ENCODE measurements at regions not wholly inside any gene's neighbourhood (a gene's known extent, or its start where the extent isn't known, plus 50 kb on each side); places are given as distances from the start of the nearest gene placed in this dataset.

DNA sequence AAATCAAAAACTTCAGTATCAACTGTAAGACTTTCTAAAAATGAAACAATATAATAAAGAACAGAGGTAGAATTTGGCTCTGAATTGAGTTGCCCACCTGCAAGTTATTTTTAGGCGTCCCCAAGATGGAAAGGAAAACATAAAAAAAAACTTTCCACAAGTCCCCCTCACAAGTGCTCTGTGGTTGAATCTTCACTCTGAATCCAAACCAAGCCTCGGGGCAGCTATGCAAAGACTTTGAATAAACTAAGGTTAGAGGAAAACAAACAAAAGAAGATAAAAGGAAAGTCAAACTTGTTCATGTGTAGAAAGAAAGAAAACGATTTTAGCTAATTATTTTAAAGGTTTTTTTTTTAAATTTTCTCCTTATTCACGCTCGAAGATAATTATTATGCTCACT is 372.4 kb upstream of the SLIT2 start:
- no peak overlapping the region for H3K4me2 ChIP-seq (ENCODE audit: low read depth, low read length, poor library complexity, severe bottlenecking)
- H3K36me3 ChIP-seq (ENCODE audit: insufficient read depth, low read length): no peaks in the 10 kb centered on the region
- H3K4me3 ChIP-seq (ENCODE audit: low read length, poor library complexity, severe bottlenecking): no peak overlapping the region
- no peaks in the 10 kb centered on the region for H3K9me3 ChIP-seq (ENCODE audit: insufficient read depth, low read depth, low read length)
- no peaks in the 10 kb centered on the region for H3F3A ChIP-seq (ENCODE audit: low read depth)
- H3K9me2 ChIP-seq (replicated peaks; ENCODE audit: low read depth, low read length): no peaks in the 10 kb centered on the region
- no peaks in the 10 kb centered on the region for H3K79me2 ChIP-seq (ENCODE audit: insufficient read depth, low read length)
- TF ChIP-seq CTCF (conservative IDR thresholded peaks at IDR 0.05; ENCODE audit: low read length) (no peak), EZH2phosphoT487 (IDR thresholded peaks at IDR 0.05; ENCODE audit: borderline replicate concordance) (no peak)
- no peaks in the 10 kb centered on the region for H3K27me3 ChIP-seq (ENCODE audit: insufficient read depth, low read length, poor library complexity, severe bottlenecking)
- no peak overlapping the region for H3K9ac ChIP-seq (ENCODE audit: low read depth, low read length, poor library complexity, severe bottlenecking)
- no peak overlapping the region for H2AFZ ChIP-seq (ENCODE audit: low read length)
- H4K20me1 ChIP-seq (ENCODE audit: insufficient read depth, low read length, poor library complexity, severe bottlenecking): no peaks in the 10 kb centered on the region
- H3K4me1 ChIP-seq (ENCODE audit: insufficient read depth, low read length, poor library complexity, severe bottlenecking): no peaks in the 10 kb centered on the region

GRCh38 chr4:19857991-19858390 is 393.7 kb upstream of the SLIT2 start:
- no peaks in the 10 kb centered on the region for H3K36me3 ChIP-seq (ENCODE audit: insufficient read depth, low read length)
- no peaks in the 10 kb centered on the region for H3F3A ChIP-seq (ENCODE audit: low read depth)
- H3K9me2 ChIP-seq (replicated peaks; ENCODE audit: low read depth, low read length): no peaks in the 10 kb centered on the region
- no peaks in the 10 kb centered on the region for H4K20me1 ChIP-seq (ENCODE audit: insufficient read depth, low read length, poor library complexity, severe bottlenecking)
- TF ChIP-seq CTCF (conservative IDR thresholded peaks at IDR 0.05; ENCODE audit: low read length) (no peak), EZH2phosphoT487 (IDR thresholded peaks at IDR 0.05; ENCODE audit: borderline replicate concordance) (no peak)
- no peaks in the 10 kb centered on the region for H3K79me2 ChIP-seq (ENCODE audit: insufficient read depth, low read length)
- H3K4me1 ChIP-seq (ENCODE audit: insufficient read depth, low read length, poor library complexity, severe bottlenecking): no peaks in the 10 kb centered on the region
- no peaks in the 10 kb centered on the region for H3K9me3 ChIP-seq (ENCODE audit: insufficient read depth, low read depth, low read length)
- no peak overlapping the region for H3K9ac ChIP-seq (ENCODE audit: low read depth, low read length, poor library complexity, severe bottlenecking)
- H3K4me3 ChIP-seq (ENCODE audit: low read length, poor library complexity, severe bottlenecking): no peak overlapping the region
- no peaks in the 10 kb centered on the region for H3K27me3 ChIP-seq (ENCODE audit: insufficient read depth, low read length, poor library complexity, severe bottlenecking)
- no peak overlapping the region for H2AFZ ChIP-seq (ENCODE audit: low read length)
- H3K4me2 ChIP-seq (ENCODE audit: low read depth, low read length, poor library complexity, severe bottlenecking): no peak overlapping the region

- Histone ChIP-seq H3K9ac (ENCODE audit: low read depth, low read length, poor library complexity, severe bottlenecking) (no peak overlapping the region), H3K27me3 (ENCODE audit: insufficient read depth, low read length, poor library complexity, severe bottlenecking) (no peaks in the 10 kb centered on the region), H4K20me1 (ENCODE audit: insufficient read depth, low read length, poor library complexity, severe bottlenecking) (no peaks in the 10 kb centered on the region), H3K79me2 (ENCODE audit: insufficient read depth, low read length) (no peaks in the 10 kb centered on the region), H3K36me3 (ENCODE audit: insufficient read depth, low read length) (no peaks in the 10 kb centered on the region), H3F3A (ENCODE audit: low read depth) (no peaks in the 10 kb centered on the region), H3K9me2 (replicated peaks; ENCODE audit: low read depth, low read length) (no peaks in the 10 kb centered on the region), H3K9me3 (ENCODE audit: insufficient read depth, low read depth, low read length) (no peaks in the 10 kb centered on the region), H2AFZ (ENCODE audit: low read length) (no peak overlapping the region), H3K4me1 (ENCODE audit: insufficient read depth, low read length, poor library complexity, severe bottlenecking) (no peaks in the 10 kb centered on the region), H3K4me2 (ENCODE audit: low read depth, low read length, poor library complexity, severe bottlenecking) (no peak overlapping the region), H3K4me3 (ENCODE audit: low read length, poor library complexity, severe bottlenecking) (no peak overlapping the region)
- TF ChIP-seq EZH2phosphoT487 (IDR thresholded peaks at IDR 0.05; ENCODE audit: borderline replicate concordance) (no peak), CTCF (conservative IDR thresholded peaks at IDR 0.05; ENCODE audit: low read length) (no peak)
Measured at GRCh38 chr4:19857380-19857779, 394.3 kb upstream of the SLIT2 start.

All from Loucy (cell line).